ENCODE measurements at regions not wholly inside any gene's neighbourhood (a gene's known extent, or its start where the extent isn't known, plus 50 kb on each side); places are given as distances from the start of the nearest gene placed in this dataset.

DNA sequence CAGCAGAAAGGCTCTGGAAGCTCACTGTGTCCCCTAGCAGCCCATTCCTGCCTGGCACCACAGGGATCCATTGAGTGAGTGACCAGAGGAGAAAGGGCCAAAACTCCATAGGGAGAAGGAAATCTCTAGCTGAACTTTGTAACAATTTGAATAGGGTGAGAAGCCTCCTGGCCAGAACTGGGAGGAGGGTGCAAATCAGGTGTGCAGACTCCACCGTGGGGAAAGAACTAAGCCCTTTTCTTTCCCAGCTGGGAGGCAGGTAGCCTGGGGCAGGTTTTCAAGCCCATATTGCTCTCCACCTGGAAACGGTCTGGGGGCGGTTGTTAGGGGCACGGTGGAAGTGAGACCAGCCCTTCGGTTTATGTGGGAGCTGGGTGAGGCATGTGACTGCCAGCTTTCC, 227.2 kb downstream of the SNCA start:
- H3K4me3 ChIP-seq (ENCODE audit: low read depth, low read length), result no peak overlapping the region
- no peak for DNase-seq (ENCODE audit: low read depth)
- TF ChIP-seq, protein P1, sequence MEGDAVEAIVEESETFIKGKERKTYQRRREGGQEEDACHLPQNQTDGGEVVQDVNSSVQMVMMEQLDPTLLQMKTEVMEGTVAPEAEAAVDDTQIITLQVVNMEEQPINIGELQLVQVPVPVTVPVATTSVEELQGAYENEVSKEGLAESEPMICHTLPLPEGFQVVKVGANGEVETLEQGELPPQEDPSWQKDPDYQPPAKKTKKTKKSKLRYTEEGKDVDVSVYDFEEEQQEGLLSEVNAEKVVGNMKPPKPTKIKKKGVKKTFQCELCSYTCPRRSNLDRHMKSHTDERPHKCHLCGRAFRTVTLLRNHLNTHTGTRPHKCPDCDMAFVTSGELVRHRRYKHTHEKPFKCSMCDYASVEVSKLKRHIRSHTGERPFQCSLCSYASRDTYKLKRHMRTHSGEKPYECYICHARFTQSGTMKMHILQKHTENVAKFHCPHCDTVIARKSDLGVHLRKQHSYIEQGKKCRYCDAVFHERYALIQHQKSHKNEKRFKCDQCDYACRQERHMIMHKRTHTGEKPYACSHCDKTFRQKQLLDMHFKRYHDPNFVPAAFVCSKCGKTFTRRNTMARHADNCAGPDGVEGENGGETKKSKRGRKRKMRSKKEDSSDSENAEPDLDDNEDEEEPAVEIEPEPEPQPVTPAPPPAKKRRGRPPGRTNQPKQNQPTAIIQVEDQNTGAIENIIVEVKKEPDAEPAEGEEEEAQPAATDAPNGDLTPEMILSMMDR (conservative IDR thresholded peaks at IDR 0.05; ENCODE audit: low read depth, low read length), result no peak

DNA sequence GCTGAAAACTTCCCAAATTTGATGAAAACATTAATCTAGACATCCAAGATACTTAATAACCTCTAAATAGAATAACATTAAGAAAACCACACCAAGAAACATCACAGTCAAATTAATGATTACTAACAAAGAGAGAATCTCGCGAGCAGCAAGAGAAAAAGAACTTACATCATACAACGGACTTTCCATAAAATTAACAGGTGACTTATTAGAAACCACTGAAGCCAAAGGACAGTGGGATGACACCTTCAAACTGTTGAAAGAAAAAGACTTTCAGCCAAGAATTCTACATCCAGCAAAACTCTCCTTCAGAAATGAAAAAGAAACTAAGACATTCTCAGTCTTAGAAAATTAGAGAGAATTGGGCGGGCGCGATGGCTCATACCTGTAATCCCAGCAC, 232.0 kb downstream of the SNCA start:
- H3K4me3 ChIP-seq (ENCODE audit: low read depth, low read length), result no peak overlapping the region
- TF ChIP-seq, protein P1 (conservative IDR thresholded peaks at IDR 0.05; ENCODE audit: low read depth, low read length), result no peak
- no peak for DNase-seq (ENCODE audit: low read depth)

DNA sequence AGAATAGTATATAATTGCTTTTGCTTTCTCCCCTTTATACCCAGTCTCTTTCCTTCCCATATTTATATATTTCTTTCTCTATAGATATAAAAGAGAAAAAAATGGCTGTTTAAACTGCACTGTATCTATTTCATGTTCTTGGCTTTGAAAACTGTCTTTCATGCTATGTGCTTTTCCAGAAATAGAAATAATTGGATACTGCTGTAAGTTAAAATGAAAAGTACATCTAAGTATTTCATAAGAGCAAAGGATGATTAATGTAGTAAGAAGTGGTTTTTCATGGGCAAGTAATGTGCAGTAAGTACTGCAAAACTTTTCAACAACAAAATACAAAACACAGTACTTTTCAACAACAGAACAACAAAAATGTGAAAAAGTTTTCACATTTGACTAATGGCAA, 237.9 kb downstream of the SNCA start:
- TF ChIP-seq, protein P1 (conservative IDR thresholded peaks at IDR 0.05; ENCODE audit: low read depth, low read length), result no peak
- peak; percentile 2 for DNase-seq (ENCODE audit: low read depth)

GRCh38 chr4:89598602-89599001, 238.4 kb downstream of the SNCA start:
- no peak overlapping the region for H3K4me3 ChIP-seq (ENCODE audit: low read depth, low read length)
- DNase-seq (ENCODE audit: low read depth), result peak; percentile 60
- TF ChIP-seq, protein P1 (conservative IDR thresholded peaks at IDR 0.05; ENCODE audit: low read depth, low read length), result peak; percentile 54

More for the DNA sequence above, 237.9 kb downstream of the SNCA start:
- H3K4me3 ChIP-seq (ENCODE audit: low read depth, low read length), result no peak overlapping the region

DNA sequence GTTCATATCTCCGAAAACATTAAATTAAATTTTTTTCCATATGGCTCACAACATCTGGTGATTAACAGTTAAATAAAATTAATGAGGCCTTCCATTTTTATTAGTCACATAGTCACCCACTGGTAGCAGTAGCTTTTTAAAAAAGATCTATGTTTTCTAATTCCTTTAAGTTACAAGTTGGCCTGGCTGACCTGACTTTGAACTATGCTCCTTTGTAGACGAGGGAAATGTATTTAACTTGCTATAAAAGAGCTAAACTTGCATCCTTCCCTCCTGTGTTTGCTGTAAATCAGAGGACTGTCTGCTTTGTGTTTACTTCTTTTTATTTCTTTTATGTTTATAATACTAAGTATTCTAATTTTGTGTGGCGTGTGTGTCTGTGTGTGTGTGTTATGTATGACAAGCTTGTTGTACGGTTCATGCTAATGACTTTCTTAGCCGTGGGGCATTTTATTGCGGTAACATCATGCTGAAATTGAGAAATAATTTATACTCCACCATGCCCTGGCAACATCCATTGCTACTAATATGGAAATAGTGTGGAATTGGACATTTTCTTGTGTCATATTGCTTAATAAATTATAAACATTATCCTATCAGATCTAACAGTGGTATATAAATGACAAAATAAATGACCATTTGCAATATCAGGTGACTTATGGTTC, 241.7 kb downstream of the SNCA start:
- no peak overlapping the region for H3K4me3 ChIP-seq (ENCODE audit: low read depth, low read length)
- TF ChIP-seq, protein P1 (conservative IDR thresholded peaks at IDR 0.05; ENCODE audit: low read depth, low read length), result no peak

GRCh38 chr4:89590128-89590527, 246.8 kb downstream of the SNCA start:
- TF ChIP-seq, protein P1 (conservative IDR thresholded peaks at IDR 0.05; ENCODE audit: low read depth, low read length), result no peak

More for the DNA sequence above, 241.7 kb downstream of the SNCA start:
- DNase-seq (ENCODE audit: low read depth), result no peak

DNA sequence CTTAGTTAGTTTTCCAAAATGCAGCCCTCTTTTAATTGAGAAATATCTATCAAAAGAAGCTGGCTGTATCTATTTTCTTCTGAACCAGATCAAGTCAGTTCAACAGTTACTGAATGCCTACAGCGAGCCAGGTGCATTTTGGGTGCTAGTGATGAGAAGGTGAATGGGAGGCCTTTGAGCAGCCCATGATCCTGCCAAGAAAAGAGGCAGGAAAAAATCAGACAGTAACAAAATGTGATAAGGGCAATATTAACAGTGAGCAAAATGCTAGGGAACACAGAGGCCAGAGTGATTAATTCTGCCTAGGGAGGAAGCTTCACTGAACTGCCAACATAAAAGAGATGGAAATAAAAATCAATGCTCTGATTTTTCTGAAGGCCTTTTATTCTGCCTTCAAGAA, 248.5 kb downstream of the SNCA start:
- H3K4me3 ChIP-seq (ENCODE audit: low read depth, low read length), result no peak overlapping the region
- no peak for DNase-seq (ENCODE audit: low read depth)
- TF ChIP-seq, protein P1 (conservative IDR thresholded peaks at IDR 0.05; ENCODE audit: low read depth, low read length), result no peak

More at GRCh38 chr4:89590128-89590527, 246.8 kb downstream of the SNCA start:
- no peak overlapping the region for H3K4me3 ChIP-seq (ENCODE audit: low read depth, low read length)
- no peak for DNase-seq (ENCODE audit: low read depth)
